PC-9 (cell line): ENCODE measurements at regions not wholly inside any gene's neighbourhood (a gene's known extent, or its start where the extent isn't known, plus 50 kb on each side); places are given as distances from the start of the nearest gene placed in this dataset.

Experiments
- BruUV-seq: library from RNA; stranded (reverse); fragments of 400-500 nt; replicated peaks from 2 replicates; lab custom pipeline; 2021; lab: Mats Ljungman, UMichigan
- CTCF ChIA-PET: fragments of 300-600 bp; sonication (Branson Sonifier 250); formaldehyde crosslinking; loops from one replicate; lab custom pipeline; 2022; ENCODE audit warnings: antibody characterized with exemption; lab: Charles Lee
- POLR2A ChIA-PET: fragments of 300-600 bp; sonication (Branson Sonifier 250); formaldehyde crosslinking; loops from one replicate; lab custom pipeline; 2022; ENCODE audit warnings: antibody characterized with exemption; ENCODE audit not compliant: unreplicated experiment; lab: Charles Lee
- DNase-seq, 2 experiments: peaks; one replicate each; pipeline versions ENCODE4 v3.0.0 to v3.0.0-alpha.2; 2015 to 2022; ENCODE audit warnings: mixed read lengths in 1 of 2
- H2AFZ ChIP-seq: fragments of 200-600 bp; sonication (generic); 2 replicates; pipeline ENCODE4 v1.8.1; 2017; ENCODE audit warnings: antibody characterized with exemption
- H3F3A ChIP-seq: fragments of 200-600 bp; sonication (generic); 2 replicates; pipeline ENCODE4 v1.8.1; 2017; ENCODE audit warnings: antibody characterized with exemption, mild to moderate bottlenecking, low read depth; ENCODE audit not compliant: insufficient read depth
- H3K27ac ChIP-seq: fragments of 200-600 bp; sonication (generic); 2 replicates; pipeline ENCODE4 v1.6.1; 2016; ENCODE audit warnings: mixed run types
- H3K27me3 ChIP-seq: fragments of 200-600 bp; sonication (generic); 2 replicates; pipeline ENCODE4 v1.6.1; 2016; ENCODE audit warnings: low read depth, mixed run types; ENCODE audit not compliant: insufficient read depth
- H3K36me3 ChIP-seq: fragments of 200-600 bp; sonication (generic); 2 replicates; pipeline ENCODE4 v1.6.1; 2016; ENCODE audit warnings: low read depth, mixed run types
- H3K4me1 ChIP-seq: fragments of 200-600 bp; sonication (generic); replicated peaks from 2 replicates; pipeline ENCODE4 v1.6.1; 2016; ENCODE audit warnings: mixed run types; ENCODE audit not compliant: insufficient read depth
- H3K4me2 ChIP-seq: fragments of 200-600 bp; sonication (generic); 2 replicates; pipeline ENCODE4 v1.6.1; 2017; ENCODE audit warnings: mixed run types
- H3K4me3 ChIP-seq: fragments of 200-600 bp; sonication (generic); 2 replicates; pipeline ENCODE4 v1.6.1; 2016; ENCODE audit warnings: mixed run types
- H3K79me2 ChIP-seq: fragments of 200-600 bp; sonication (generic); 2 replicates; pipeline ENCODE4 v1.6.1; 2017; ENCODE audit warnings: low read depth, mixed run types
- H3K9me2 ChIP-seq: fragments of 200-600 bp; sonication (generic); 2 replicates; pipeline ENCODE4 v1.8.1; 2017; ENCODE audit warnings: mild to moderate bottlenecking; ENCODE audit not compliant: insufficient read depth
- H3K9me3 ChIP-seq: fragments of 200-600 bp; sonication (generic); 2 replicates; pipeline ENCODE4 v1.8.1; 2016; ENCODE audit warnings: low read depth; ENCODE audit not compliant: insufficient read depth
- H4K20me1 ChIP-seq: fragments of 200-600 bp; sonication (generic); 2 replicates; pipeline ENCODE4 v1.8.1; 2017; ENCODE audit not compliant: insufficient read depth
- CTCF ChIP-seq: fragments of 200-600 bp; sonication (generic); conservative IDR thresholded peaks from 2 replicates; pipeline ENCODE4 v1.6.1; 2017; ENCODE audit warnings: mixed run types, antibody characterized with exemption, mild to moderate bottlenecking, moderate library complexity
- EZH2 ChIP-seq: fragments of 200-600 bp; sonication (generic); IDR thresholded peaks from 2 replicates; pipeline ENCODE4 v1.8.0; 2017; ENCODE audit warnings: antibody characterized with exemption, low read depth
- intact Hi-C: fragments of 100-400 bp; cut with micrococcal nuclease; formaldehyde crosslinking; loops from one replicate; pipeline ENCODE4 v1.10.0; 2022; ENCODE audit not compliant: unreplicated experiment

GRCh38 chr4:130056286-130056685 is 960.3 kb downstream of the C4orf33 start:
- BruUV-seq, result no TSS peak
- TF ChIP-seq CTCF (no peak), EZH2 (no peak)
- CTCF ChIA-PET, result no interaction called here
- no peaks in the 10 kb centered on the region for H4K20me1 ChIP-seq
- DNase-seq, result no peak
- no peaks in the 10 kb centered on the region for H3K4me1 ChIP-seq
- no peak overlapping the region for H3K4me2 ChIP-seq
- no peak overlapping the region for H3K27ac ChIP-seq
- H3K27me3 ChIP-seq, result no peaks in the 10 kb centered on the region
- no peak overlapping the region for H2AFZ ChIP-seq
- no peaks in the 10 kb centered on the region for H3F3A ChIP-seq
- no peaks in the 10 kb centered on the region for H3K79me2 ChIP-seq
- POLR2A ChIA-PET, result no interaction called here
- intact Hi-C loops, result no loop called here
- no peaks in the 10 kb centered on the region for H3K9me3 ChIP-seq
- no peak overlapping the region for H3K4me3 ChIP-seq
- H3K9me2 ChIP-seq, result no peaks in the 10 kb centered on the region
- no peaks in the 10 kb centered on the region for H3K36me3 ChIP-seq

- Histone ChIP-seq H3K27ac (no peak overlapping the region), H3K4me2 (no peak overlapping the region), H4K20me1 (no peaks in the 10 kb centered on the region), H3K36me3 (no peaks in the 10 kb centered on the region), H3K9me2 (no peaks in the 10 kb centered on the region), H3K79me2 (no peaks in the 10 kb centered on the region), H3K4me1 (no peaks in the 10 kb centered on the region), H2AFZ (no peak overlapping the region), H3K4me3 (no peak overlapping the region), H3K9me3 (no peaks in the 10 kb centered on the region), H3F3A (no peaks in the 10 kb centered on the region), H3K27me3 (no peaks in the 10 kb centered on the region)
- CTCF ChIA-PET, result no interaction called here
- intact Hi-C loops, result no loop called here
- BruUV-seq, result no TSS peak
- no peak for DNase-seq
- POLR2A ChIA-PET, result interaction anchor here (0.6 kb wide), 1 partner anchor 549 kb away, joined by 3 read pairs; no protein-coding TSS in a partner anchor
- no peak for TF ChIP-seq CTCF
- TF ChIP-seq EZH2, result no peak
Measured at GRCh38 chr4:130064471-130064870, 968.5 kb downstream of the C4orf33 start.

GRCh38 chr4:130067419-130067818 is 971.5 kb downstream of the C4orf33 start:
- intact Hi-C loops, result no loop called here

More at GRCh38 chr4:130067419-130067818, 971.5 kb downstream of the C4orf33 start:
- BruUV-seq, result no TSS peak
- no peak for DNase-seq
- no peaks in the 10 kb centered on the region for H3K9me2 ChIP-seq
- no peaks in the 10 kb centered on the region for H3F3A ChIP-seq
- H3K4me3 ChIP-seq, result no peak overlapping the region
- no peak overlapping the region for H2AFZ ChIP-seq
- no peaks in the 10 kb centered on the region for H3K36me3 ChIP-seq
- TF ChIP-seq EZH2 (no peak), CTCF (no peak)
- H3K9me3 ChIP-seq, result no peaks in the 10 kb centered on the region
- no peaks in the 10 kb centered on the region for H3K79me2 ChIP-seq
- POLR2A ChIA-PET, result interaction anchor here (0.7 kb wide), 1 partner anchor 35 kb away, joined by 3 read pairs; no protein-coding TSS in a partner anchor
- CTCF ChIA-PET, result no interaction called here
- H3K4me1 ChIP-seq, result no peaks in the 10 kb centered on the region
- H3K27me3 ChIP-seq, result no peaks in the 10 kb centered on the region
- no peak overlapping the region for H3K27ac ChIP-seq
- no peaks in the 10 kb centered on the region for H4K20me1 ChIP-seq
- H3K4me2 ChIP-seq, result no peak overlapping the region
